HG03064 (cell line): ENCODE measurements at regions not wholly inside any gene's neighbourhood (a gene's known extent, or its start where the extent isn't known, plus 50 kb on each side); places are given as distances from the start of the nearest gene placed in this dataset.
A peak's percentile ranks its signal among the peaks of the same experiment; 100 is the strongest.
"Not testable (repeated sequence)": the region's sequence is repeated elsewhere in the genome, so short reads cannot be mapped to it uniquely, and the experiment has no call there.

Source experiments
- ATAC-seq: cut with Tn5 transposase; IDR thresholded peaks from one replicate; pipeline ENCODE4 v1.9.1; 2021; ENCODE audit warnings: low read depth; ENCODE audit not compliant: unreplicated experiment

GRCh38 chr13:81172603-81173002 is 831.7 kb upstream of the SPRY2 start:
- no peak for ATAC-seq

GRCh38 chr13:81171065-81171647 is 830.2 kb upstream of the SPRY2 start:
- peak; percentile 68 for ATAC-seq

GRCh38 chr13:81163823-81164222 is 822.9 kb upstream of the SPRY2 start:
- ATAC-seq = not testable (repeated sequence)

- no peak for ATAC-seq
Measured at GRCh38 chr13:81153478-81153877, 812.6 kb upstream of the SPRY2 start.

GRCh38 chr13:81148822-81149221 is 807.9 kb upstream of the SPRY2 start:
- no peak for ATAC-seq

GRCh38 chr13:81146576-81146975 is 805.6 kb upstream of the SPRY2 start:
- not testable (repeated sequence) for ATAC-seq

- ATAC-seq = no peak
Measured at GRCh38 chr13:81142306-81142999, 801.5 kb upstream of the SPRY2 start.

GRCh38 chr13:81140675-81141074 is 799.7 kb upstream of the SPRY2 start:
- ATAC-seq = no peak

- no peak for ATAC-seq
Measured at GRCh38 chr13:81139987-81140386, 799.1 kb upstream of the SPRY2 start.

GRCh38 chr13:81138353-81138980 is 797.5 kb upstream of the SPRY2 start:
- no peak for ATAC-seq

GRCh38 chr13:81133066-81133465 is 792.1 kb upstream of the SPRY2 start:
- no peak for ATAC-seq

GRCh38 chr13:81117416-81117815 is 776.5 kb upstream of the SPRY2 start:
- no peak for ATAC-seq

GRCh38 chr13:81116461-81117282 is 775.7 kb upstream of the SPRY2 start:
- ATAC-seq = no peak

- no peak for ATAC-seq
Measured at GRCh38 chr13:81109026-81109425, 768.1 kb upstream of the SPRY2 start.

GRCh38 chr13:81106348-81106747 is 765.4 kb upstream of the SPRY2 start:
- no peak for ATAC-seq

- ATAC-seq = no peak
Measured at GRCh38 chr13:81104035-81104715, 763.2 kb upstream of the SPRY2 start.

- not testable (repeated sequence) for ATAC-seq
Measured at GRCh38 chr13:81102066-81102465, 761.1 kb upstream of the SPRY2 start.

GRCh38 chr13:81089371-81090157 is 748.6 kb upstream of the SPRY2 start:
- ATAC-seq = no peak

GRCh38 chr13:81080911-81081454 is 740.1 kb upstream of the SPRY2 start:
- ATAC-seq = no peak
